A549 (cell line): ENCODE measurements at regions not wholly inside any gene's neighbourhood (a gene's known extent, or its start where the extent isn't known, plus 50 kb on each side); places are given as distances from the start of the nearest gene placed in this dataset.

Experiments used
- CBX2 ChIP-seq: fragments of 200-600 bp; sonication (generic); IDR thresholded peaks from 2 replicates; pipeline ENCODE4 v1.6.1; 2016; ENCODE audit warnings: low read depth, mild to moderate bottlenecking, borderline replicate concordance
- CEBPB ChIP-seq, 2 experiments: fragments of >200 bp in 1 of 2; sonication (Bioruptor Twin) in 1 of 2; formaldehyde crosslinking in 1 of 2; IDR thresholded peaks; 2 replicates each; pipeline ENCODE4 v1.6.1; 2012 to 2016
- CHD2 ChIP-seq: fragments of 150-350 bp; IDR thresholded peaks from 2 replicates; pipeline ENCODE4 v1.6.1; 2014; ENCODE audit warnings: low read length; ENCODE audit not compliant: partially characterized antibody
- CHD4 ChIP-seq: fragments of 200-600 bp; sonication (generic); IDR thresholded peaks from 2 replicates; pipeline ENCODE4 v1.6.1; 2016; ENCODE audit warnings: antibody characterized with exemption, mild to moderate bottlenecking, borderline replicate concordance
- FOSL2 ChIP-seq, 2 experiments: fragments of 450-650 bp in 1 of 2; fragments of >200 bp in 1 of 2; sonication (Bioruptor Twin) in 1 of 2; formaldehyde crosslinking; IDR thresholded peaks; 2 replicates each; pipeline versions ENCODE4 v1.5.0 to v1.6.1; 2016 to 2020; ENCODE audit warnings: mild to moderate bottlenecking in 1 of 2, moderate library complexity in 1 of 2
- GATA3 ChIP-seq: IDR thresholded peaks from 2 replicates; pipeline ENCODE4 v1.6.1; 2012; ENCODE audit warnings: borderline replicate concordance
- POLR2A ChIP-seq: IDR thresholded peaks from 2 replicates; pipeline ENCODE4 v1.6.1; 2012; ENCODE audit warnings: mild to moderate bottlenecking, low read length
- RAD21 ChIP-seq, 2 experiments: fragments of >200 bp in 1 of 2; sonication (Bioruptor Twin) in 1 of 2; formaldehyde crosslinking in 1 of 2; IDR thresholded peaks in 1 of 2; conservative IDR thresholded peaks in 1 of 2; 2 replicates in 1 of 2; 3 replicates in 1 of 2; pipeline ENCODE4 v1.6.1; 2012 to 2018; ENCODE audit warnings: inconsistent platforms in 1 of 2
- RFX5 ChIP-seq: fragments of 450-650 bp; IDR thresholded peaks from 2 replicates; pipeline ENCODE4 v1.7.1; 2014; ENCODE audit warnings: antibody characterized with exemption, mild to moderate bottlenecking, moderate library complexity
- SMC3 ChIP-seq: fragments of >200 bp; sonication (Bioruptor Twin); formaldehyde crosslinking; IDR thresholded peaks from 3 replicates; pipeline ENCODE4 v1.6.1; 2018; ENCODE audit warnings: inconsistent platforms
- ZFP36 ChIP-seq: fragments of 450-650 bp; IDR thresholded peaks from 2 replicates; pipeline ENCODE4 v1.6.1; 2014; ENCODE audit warnings: borderline replicate concordance; ENCODE audit not compliant: partially characterized antibody
- TF ChIP-seq, protein P1 (sequence below): IDR thresholded peaks from 2 replicates; pipeline ENCODE4 v1.6.1; 2012
- TF ChIP-seq, protein P2 (sequence below): fragments of >200 bp; sonication (Bioruptor Twin); formaldehyde crosslinking; IDR thresholded peaks from 3 replicates; pipeline ENCODE4 v1.5.1; 2016
- TF ChIP-seq, protein P3 (sequence below): fragments of 200-600 bp; sonication (generic); IDR thresholded peaks from 2 replicates; pipeline ENCODE4 v1.6.1; 2016; ENCODE audit warnings: antibody characterized with exemption, mild to moderate bottlenecking, moderate library complexity

DNA sequence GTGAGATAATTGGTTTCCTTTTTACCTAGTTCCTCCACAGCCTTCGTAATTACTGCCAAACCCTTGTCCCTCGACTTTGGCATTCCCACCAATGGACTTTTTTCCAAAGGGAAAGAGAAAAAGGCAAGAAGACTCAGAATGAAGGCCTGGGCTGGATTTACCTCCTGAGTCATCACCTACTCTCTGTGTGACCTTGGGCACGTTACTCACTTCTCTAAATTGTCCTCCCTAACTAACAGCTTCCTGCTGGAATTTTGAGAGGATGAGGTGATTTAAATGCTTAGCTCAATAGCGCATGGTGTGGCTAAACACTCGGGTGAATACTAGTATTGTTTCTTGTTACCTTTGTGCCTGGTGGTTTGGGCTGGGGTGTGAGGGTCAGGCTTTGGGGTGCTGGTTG is 146.6 kb downstream of the DHX35 start:
- TF ChIP-seq CHD4 (no peak), GATA3 (no peak), SMC3 (no peak), POLR2A (no peak), RFX5 (no peak), RAD21 (conservative IDR thresholded peaks at IDR 0.05 in 1 of 2, IDR thresholded peaks at IDR 0.05 in 1 of 2) (no peak), ZFP36 (no peak), CBX2 (no peak), CEBPB (IDR thresholded peaks at IDR 0.05) (no peak), CHD2 (no peak), FOSL2 (IDR thresholded peaks at IDR 0.05) (no peak), FOSL2 (CRISPR knock-in tag; IDR thresholded peaks at IDR 0.05) (no peak)
- TF ChIP-seq, protein P1, sequence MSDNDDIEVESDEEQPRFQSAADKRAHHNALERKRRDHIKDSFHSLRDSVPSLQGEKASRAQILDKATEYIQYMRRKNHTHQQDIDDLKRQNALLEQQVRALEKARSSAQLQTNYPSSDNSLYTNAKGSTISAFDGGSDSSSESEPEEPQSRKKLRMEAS: no peak
- TF ChIP-seq, protein P2, sequence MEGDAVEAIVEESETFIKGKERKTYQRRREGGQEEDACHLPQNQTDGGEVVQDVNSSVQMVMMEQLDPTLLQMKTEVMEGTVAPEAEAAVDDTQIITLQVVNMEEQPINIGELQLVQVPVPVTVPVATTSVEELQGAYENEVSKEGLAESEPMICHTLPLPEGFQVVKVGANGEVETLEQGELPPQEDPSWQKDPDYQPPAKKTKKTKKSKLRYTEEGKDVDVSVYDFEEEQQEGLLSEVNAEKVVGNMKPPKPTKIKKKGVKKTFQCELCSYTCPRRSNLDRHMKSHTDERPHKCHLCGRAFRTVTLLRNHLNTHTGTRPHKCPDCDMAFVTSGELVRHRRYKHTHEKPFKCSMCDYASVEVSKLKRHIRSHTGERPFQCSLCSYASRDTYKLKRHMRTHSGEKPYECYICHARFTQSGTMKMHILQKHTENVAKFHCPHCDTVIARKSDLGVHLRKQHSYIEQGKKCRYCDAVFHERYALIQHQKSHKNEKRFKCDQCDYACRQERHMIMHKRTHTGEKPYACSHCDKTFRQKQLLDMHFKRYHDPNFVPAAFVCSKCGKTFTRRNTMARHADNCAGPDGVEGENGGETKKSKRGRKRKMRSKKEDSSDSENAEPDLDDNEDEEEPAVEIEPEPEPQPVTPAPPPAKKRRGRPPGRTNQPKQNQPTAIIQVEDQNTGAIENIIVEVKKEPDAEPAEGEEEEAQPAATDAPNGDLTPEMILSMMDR: no peak
- TF ChIP-seq, protein P3, sequence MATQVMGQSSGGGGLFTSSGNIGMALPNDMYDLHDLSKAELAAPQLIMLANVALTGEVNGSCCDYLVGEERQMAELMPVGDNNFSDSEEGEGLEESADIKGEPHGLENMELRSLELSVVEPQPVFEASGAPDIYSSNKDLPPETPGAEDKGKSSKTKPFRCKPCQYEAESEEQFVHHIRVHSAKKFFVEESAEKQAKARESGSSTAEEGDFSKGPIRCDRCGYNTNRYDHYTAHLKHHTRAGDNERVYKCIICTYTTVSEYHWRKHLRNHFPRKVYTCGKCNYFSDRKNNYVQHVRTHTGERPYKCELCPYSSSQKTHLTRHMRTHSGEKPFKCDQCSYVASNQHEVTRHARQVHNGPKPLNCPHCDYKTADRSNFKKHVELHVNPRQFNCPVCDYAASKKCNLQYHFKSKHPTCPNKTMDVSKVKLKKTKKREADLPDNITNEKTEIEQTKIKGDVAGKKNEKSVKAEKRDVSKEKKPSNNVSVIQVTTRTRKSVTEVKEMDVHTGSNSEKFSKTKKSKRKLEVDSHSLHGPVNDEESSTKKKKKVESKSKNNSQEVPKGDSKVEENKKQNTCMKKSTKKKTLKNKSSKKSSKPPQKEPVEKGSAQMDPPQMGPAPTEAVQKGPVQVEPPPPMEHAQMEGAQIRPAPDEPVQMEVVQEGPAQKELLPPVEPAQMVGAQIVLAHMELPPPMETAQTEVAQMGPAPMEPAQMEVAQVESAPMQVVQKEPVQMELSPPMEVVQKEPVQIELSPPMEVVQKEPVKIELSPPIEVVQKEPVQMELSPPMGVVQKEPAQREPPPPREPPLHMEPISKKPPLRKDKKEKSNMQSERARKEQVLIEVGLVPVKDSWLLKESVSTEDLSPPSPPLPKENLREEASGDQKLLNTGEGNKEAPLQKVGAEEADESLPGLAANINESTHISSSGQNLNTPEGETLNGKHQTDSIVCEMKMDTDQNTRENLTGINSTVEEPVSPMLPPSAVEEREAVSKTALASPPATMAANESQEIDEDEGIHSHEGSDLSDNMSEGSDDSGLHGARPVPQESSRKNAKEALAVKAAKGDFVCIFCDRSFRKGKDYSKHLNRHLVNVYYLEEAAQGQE: no peak
